ENCODE measurements at regions not wholly inside any gene's neighbourhood (a gene's known extent, or its start where the extent isn't known, plus 50 kb on each side); places are given as distances from the start of the nearest gene placed in this dataset.

DNA sequence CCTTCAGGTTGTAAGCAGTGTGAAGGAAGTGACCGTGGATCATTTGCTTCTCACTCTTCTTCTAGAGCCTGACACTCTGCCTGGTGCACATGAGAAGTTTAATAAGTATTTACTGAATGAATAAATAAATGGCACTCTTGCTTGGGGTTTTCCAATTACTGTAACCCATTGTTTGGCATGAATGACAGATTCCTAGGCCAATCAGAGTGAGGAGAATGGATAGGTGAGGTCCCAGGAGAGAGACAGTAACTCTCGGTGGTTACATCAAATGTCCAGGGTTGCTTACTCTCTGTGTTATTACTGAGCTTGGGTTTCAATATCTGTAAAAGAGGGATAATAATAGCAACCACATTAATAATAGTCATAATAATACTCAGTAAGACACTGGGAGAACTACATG is 204.2 kb upstream of the ISX start:
- TF ChIP-seq, protein P1, sequence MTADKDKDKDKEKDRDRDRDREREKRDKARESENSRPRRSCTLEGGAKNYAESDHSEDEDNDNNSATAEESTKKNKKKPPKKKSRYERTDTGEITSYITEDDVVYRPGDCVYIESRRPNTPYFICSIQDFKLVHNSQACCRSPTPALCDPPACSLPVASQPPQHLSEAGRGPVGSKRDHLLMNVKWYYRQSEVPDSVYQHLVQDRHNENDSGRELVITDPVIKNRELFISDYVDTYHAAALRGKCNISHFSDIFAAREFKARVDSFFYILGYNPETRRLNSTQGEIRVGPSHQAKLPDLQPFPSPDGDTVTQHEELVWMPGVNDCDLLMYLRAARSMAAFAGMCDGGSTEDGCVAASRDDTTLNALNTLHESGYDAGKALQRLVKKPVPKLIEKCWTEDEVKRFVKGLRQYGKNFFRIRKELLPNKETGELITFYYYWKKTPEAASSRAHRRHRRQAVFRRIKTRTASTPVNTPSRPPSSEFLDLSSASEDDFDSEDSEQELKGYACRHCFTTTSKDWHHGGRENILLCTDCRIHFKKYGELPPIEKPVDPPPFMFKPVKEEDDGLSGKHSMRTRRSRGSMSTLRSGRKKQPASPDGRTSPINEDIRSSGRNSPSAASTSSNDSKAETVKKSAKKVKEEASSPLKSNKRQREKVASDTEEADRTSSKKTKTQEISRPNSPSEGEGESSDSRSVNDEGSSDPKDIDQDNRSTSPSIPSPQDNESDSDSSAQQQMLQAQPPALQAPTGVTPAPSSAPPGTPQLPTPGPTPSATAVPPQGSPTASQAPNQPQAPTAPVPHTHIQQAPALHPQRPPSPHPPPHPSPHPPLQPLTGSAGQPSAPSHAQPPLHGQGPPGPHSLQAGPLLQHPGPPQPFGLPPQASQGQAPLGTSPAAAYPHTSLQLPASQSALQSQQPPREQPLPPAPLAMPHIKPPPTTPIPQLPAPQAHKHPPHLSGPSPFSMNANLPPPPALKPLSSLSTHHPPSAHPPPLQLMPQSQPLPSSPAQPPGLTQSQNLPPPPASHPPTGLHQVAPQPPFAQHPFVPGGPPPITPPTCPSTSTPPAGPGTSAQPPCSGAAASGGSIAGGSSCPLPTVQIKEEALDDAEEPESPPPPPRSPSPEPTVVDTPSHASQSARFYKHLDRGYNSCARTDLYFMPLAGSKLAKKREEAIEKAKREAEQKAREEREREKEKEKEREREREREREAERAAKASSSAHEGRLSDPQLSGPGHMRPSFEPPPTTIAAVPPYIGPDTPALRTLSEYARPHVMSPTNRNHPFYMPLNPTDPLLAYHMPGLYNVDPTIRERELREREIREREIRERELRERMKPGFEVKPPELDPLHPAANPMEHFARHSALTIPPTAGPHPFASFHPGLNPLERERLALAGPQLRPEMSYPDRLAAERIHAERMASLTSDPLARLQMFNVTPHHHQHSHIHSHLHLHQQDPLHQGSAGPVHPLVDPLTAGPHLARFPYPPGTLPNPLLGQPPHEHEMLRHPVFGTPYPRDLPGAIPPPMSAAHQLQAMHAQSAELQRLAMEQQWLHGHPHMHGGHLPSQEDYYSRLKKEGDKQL (CRISPR knock-in tag; IDR thresholded peaks at IDR 0.05; ENCODE audit: low read depth) = no peak
- TF ChIP-seq NR2F2 (IDR thresholded peaks at IDR 0.05; ENCODE audit: borderline replicate concordance, low read depth) (no peak), ZNF143 (CRISPR knock-in tag; IDR thresholded peaks at IDR 0.05) (no peak), POLR2A (IDR thresholded peaks at IDR 0.05; ENCODE audit: insufficient read depth in 1 of 2, low read depth in 2 of 2, low read length in 2 of 2) (no peak), POLR2AphosphoS5 (IDR thresholded peaks at IDR 0.05; ENCODE audit: low read depth, low read length) (no peak), ZBTB20 (CRISPR knock-in tag; IDR thresholded peaks at IDR 0.05; ENCODE audit: borderline replicate concordance, low read depth) (no peak), ARID4A (CRISPR knock-in tag; IDR thresholded peaks at IDR 0.05; ENCODE audit: borderline replicate concordance) (no peak), CTCF (CRISPR knock-in tag; IDR thresholded peaks at IDR 0.05) (no peak)
- TF ChIP-seq, protein P2, sequence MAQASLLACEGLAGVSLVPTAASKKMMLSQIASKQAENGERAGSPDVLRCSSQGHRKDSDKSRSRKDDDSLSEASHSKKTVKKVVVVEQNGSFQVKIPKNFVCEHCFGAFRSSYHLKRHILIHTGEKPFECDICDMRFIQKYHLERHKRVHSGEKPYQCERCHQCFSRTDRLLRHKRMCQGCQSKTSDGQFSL (CRISPR knock-in tag; IDR thresholded peaks at IDR 0.05) = no peak

Measured in HepG2 (cell line).